Sigmoid colon (tissue), 6 donors: ENCODE measurements at regions not wholly inside any gene's neighbourhood (a gene's known extent, or its start where the extent isn't known, plus 50 kb on each side); places are given as distances from the start of the nearest gene placed in this dataset.

Experiments
- DNase-seq: peaks from one replicate; pipeline ENCODE4 v3.0.0-alpha.2; 2019
- H3K27ac ChIP-seq, 4 donors: fragments of 200-600 bp; sonication (generic); one replicate each; pipeline ENCODE4 v1.5.1; 2016 to 2019; ENCODE audit warnings: mild to moderate bottlenecking in 1 of 4
- H3K27me3 ChIP-seq, 3 donors: fragments of 200-600 bp; sonication (generic); one replicate each; pipeline ENCODE4 v1.5.1; 2019; ENCODE audit warnings: mild to moderate bottlenecking in 1 of 3
- H3K36me3 ChIP-seq, 4 donors: fragments of 200-600 bp; sonication (generic); one replicate each; pipeline ENCODE4 v1.5.1; 2016 to 2019
- H3K4me1 ChIP-seq, 4 donors: fragments of 200-600 bp; sonication (generic); one replicate each; pipeline ENCODE4 v1.5.1; 2017 to 2019
- H3K4me3 ChIP-seq, 4 donors: fragments of 200-600 bp; sonication (generic); one replicate each; pipeline ENCODE4 v1.5.1; 2017 to 2019; ENCODE audit warnings: mild to moderate bottlenecking in 2 of 4, moderate library complexity in 1 of 4
- H3K9me3 ChIP-seq, 4 donors: fragments of 200-600 bp in 3 of 4; sonication (generic) in 3 of 4; one replicate each; pipeline versions ENCODE4 v1.5.1 to v1.6.1; 2013 to 2019
- CTCF ChIP-seq, 4 experiments: fragments of 450-650 bp in 3 of 4; fragments of 200-600 bp in 1 of 4; IDR thresholded peaks; one replicate each; pipeline ENCODE4 v1.5.1; 2016 to 2019; ENCODE audit warnings: antibody characterized with exemption in 4 of 4, mild to moderate bottlenecking in 3 of 4, moderate library complexity in 2 of 4
- EP300 ChIP-seq, 4 donors: sonication (generic); formaldehyde crosslinking; IDR thresholded peaks; one replicate each; pipeline ENCODE4 v1.6.1; 2017; ENCODE audit warnings: antibody characterized with exemption in 4 of 4
- POLR2A ChIP-seq, 2 donors: fragments of 450-650 bp; IDR thresholded peaks; one replicate each; pipeline ENCODE4 v1.6.1; 2016; ENCODE audit warnings: antibody characterized with exemption in 2 of 2, mild to moderate bottlenecking in 2 of 2, moderate library complexity in 2 of 2
- POLR2AphosphoS5 ChIP-seq, 4 donors: sonication (generic); formaldehyde crosslinking; IDR thresholded peaks; one replicate each; pipeline ENCODE4 v1.6.1; 2017; ENCODE audit warnings: antibody characterized with exemption in 4 of 4
- WGBS, 2 donors: extraction: QIAGEN DNeasy Blood & Tissue Kit; methylation state at CpG; one replicate each; pipeline ENCODE4 v1.1.7; 2013; 5-methylcytosine and 5-hydroxymethylcytosine counted together
- intact Hi-C: fragments of 100-400 bp; cut with DNase I; formaldehyde crosslinking; loops from one replicate; pipeline ENCODE4 v1.15.1; 2023
- donor health status: healthy with polysubstance abuse.
- donor health status: healthy.

DNA sequence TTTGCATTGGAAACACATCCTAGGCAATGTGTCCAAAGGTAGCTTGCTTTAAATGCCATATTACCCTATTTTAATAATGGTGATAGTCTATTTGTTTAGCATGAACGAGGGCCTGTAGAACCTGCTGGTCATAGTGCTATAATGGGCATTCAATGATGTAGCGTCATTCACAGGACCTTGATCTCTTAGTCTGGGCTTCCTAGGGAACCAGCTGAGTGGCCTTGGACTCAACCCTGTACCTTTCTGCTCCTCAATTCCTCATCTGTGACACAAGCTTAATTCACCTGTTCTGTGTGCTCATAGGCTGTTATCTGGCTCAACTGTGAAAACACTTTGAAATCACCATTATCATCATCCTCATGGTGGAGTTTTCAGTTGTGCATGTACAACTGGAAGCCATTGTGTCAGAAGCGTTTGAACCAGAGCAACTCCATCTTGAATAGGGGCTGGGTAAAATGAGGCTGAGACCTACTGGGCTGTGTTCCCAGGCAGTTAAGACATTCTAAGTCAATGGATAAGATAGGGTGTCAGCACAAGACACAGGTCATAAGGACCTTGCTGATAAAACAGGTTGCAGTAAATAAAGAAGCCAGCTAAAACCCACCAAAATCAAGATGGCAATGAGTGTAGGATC, 346.8 kb upstream of the KLF3 start:
- TF ChIP-seq EP300 (IDR thresholded peaks at IDR 0.05) = no peak
- TF ChIP-seq POLR2AphosphoS5 (IDR thresholded peaks at IDR 0.05) = no peak
- no peak for TF ChIP-seq POLR2A (IDR thresholded peaks at IDR 0.05)
- no peak for TF ChIP-seq CTCF (IDR thresholded peaks at IDR 0.05)
- WGBS, 2 donors = 87 to 89% methylated on average over 3 of the region's 3 CpGs
- H3K27me3 ChIP-seq = no peaks in the 10 kb centered on the region

DNA sequence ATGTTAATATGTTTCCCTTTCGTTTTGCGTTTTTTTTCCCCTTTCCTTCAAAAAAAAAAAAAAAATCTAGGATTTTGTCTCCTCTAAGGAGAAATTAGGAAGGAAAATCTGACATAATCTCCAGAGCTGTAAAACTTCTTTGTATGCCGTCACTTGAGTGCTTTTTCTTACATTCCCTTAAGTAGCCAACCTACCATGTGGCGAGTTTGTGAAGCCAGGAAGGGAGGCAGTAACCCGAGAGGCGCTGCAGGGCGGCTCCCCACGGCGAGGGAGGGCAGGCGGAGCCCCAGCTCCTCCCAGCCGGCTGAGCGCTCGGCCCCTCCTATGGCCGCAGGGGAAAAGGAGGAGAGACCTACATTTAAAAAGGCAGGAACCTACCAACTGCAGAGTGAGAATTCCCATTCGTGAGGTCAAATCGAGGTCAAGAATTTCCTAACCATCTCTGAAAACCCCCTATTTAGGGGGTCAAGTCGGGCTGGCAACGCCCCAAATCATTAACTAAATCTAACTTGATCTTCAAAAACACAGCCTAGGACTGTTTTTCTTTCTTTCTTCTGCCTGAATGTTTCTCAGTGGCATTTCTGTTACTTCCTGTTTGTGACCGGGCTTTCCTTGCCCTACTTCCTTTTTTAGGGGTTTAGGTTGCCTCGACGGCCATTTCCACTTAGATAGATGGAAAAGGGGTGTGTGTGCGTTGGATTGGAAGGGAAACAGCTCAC, 345.1 kb upstream of the KLF3 start:
- Histone ChIP-seq H3K4me1 (peaks cover 0 to 21% (median 17%) of the 10 kb centered on the region in 4 donors), H3K27ac (peak overlapping the region; percentile 74 to 91 (median 85)), H3K9me3 (no peaks in the 10 kb centered on the region), H3K36me3 (no peaks in the 10 kb centered on the region), H3K27me3 (no peaks in the 10 kb centered on the region), H3K4me3 (peak overlapping the region; percentile 7 to 36 (median 26))
- WGBS, 2 donors = 1 to 2% methylated on average over 22 of the region's 22 CpGs
- peak; percentile 39 to 82 (median 72) for TF ChIP-seq POLR2AphosphoS5 (IDR thresholded peaks at IDR 0.05)
- peak in 1 of 4 donors; percentile 49 for TF ChIP-seq EP300 (IDR thresholded peaks at IDR 0.05)
- no peak for TF ChIP-seq POLR2A (IDR thresholded peaks at IDR 0.05)
- no peak for TF ChIP-seq CTCF (IDR thresholded peaks at IDR 0.05)
- intact Hi-C loops = loop anchor here (2.0 to 5.0 kb wide), 4 partner anchors 137 to 412 kb away; no protein-coding TSS in a partner anchor
- DNase-seq = peak; percentile 96

More for the DNA sequence above, 346.8 kb upstream of the KLF3 start:
- H3K9me3 ChIP-seq = no peaks in the 10 kb centered on the region
- peaks cover 0 to 21% (median 17%) of the 10 kb centered on the region in 4 donors for H3K4me1 ChIP-seq
- intact Hi-C loops = loop anchor here (5.0 kb wide), 2 partner anchors 135 to 275 kb away; no protein-coding TSS in a partner anchor
- no peak overlapping the region for H3K4me3 ChIP-seq
- no peaks in the 10 kb centered on the region for H3K36me3 ChIP-seq
- H3K27ac ChIP-seq = no peak overlapping the region
- DNase-seq = no peak

DNA sequence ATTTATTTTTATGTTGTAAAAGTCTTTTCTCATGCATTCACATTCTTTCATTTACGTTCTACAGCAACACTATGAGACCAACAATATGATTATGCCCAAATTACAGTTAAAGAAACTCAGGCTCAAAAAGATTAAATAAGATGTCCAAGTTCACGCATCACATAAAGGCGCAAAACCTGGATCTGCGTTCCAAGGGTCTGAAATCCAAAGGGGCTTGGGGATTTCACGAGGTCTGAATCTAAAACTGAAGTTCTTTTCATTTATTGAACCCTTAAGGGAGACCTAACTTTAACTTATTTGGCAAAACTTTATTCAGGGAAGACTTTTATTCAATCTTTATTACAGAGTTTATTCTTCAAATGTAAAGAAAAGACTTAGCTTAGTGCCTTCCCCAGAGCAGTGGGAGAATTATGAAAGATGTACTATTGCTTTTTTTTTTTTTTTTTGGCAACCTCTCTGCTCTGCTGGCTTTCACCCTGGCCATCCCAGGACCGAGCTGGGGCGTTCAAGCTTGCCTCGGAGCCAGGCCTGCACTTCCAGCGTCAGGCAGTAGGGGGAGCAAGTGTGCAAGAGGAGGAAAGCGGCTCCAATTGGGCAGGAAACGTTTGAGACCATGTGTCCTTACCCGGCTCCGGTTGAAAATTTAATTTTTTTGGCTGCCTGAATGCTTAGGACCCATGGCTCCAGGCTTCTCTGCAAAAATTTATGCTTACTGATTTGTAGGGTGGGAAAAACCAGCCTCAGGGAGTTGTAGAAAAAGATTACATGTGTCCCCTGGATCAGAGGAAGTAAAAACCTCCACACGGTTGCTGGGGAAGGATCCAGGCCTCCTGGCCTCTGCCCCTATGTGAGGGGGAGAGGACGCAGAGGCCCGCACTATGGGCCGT, 344.3 kb upstream of the KLF3 start:
- H3K36me3 ChIP-seq = no peaks in the 10 kb centered on the region
- H3K4me1 ChIP-seq = peaks cover 0 to 21% (median 17%) of the 10 kb centered on the region in 4 donors
- no peaks in the 10 kb centered on the region for H3K9me3 ChIP-seq
- peak overlapping the region; percentile 74 to 91 (median 85) for H3K27ac ChIP-seq
- TF ChIP-seq POLR2AphosphoS5 (IDR thresholded peaks at IDR 0.05) (peak; percentile 29 to 68 (median 66)), CTCF (IDR thresholded peaks at IDR 0.05) (peak; percentile 93 to 99 (median 98)), POLR2A (IDR thresholded peaks at IDR 0.05) (no peak), EP300 (IDR thresholded peaks at IDR 0.05) (no peak)
- peak; percentile 97 for DNase-seq
- intact Hi-C loops = loop anchor here (1.0 to 5.0 kb wide), 5 partner anchors 137 to 411 kb away; no protein-coding TSS in a partner anchor
- 21% methylated on average over 17 of the region's 17 CpGs for WGBS, 2 donors
- H3K4me3 ChIP-seq = peak overlapping the region; percentile 7 to 36 (median 26)
- no peaks in the 10 kb centered on the region for H3K27me3 ChIP-seq

- intact Hi-C loops = loop anchor here (1.0 kb wide), 1 partner anchor 355 kb away; no protein-coding TSS in a partner anchor
- H3K4me1 ChIP-seq = peaks cover 0 to 21% (median 17%) of the 10 kb centered on the region in 4 donors
- peak overlapping the region; percentile 58 to 91 (median 78) for H3K27ac ChIP-seq
- no peaks in the 10 kb centered on the region for H3K27me3 ChIP-seq
- no peaks in the 10 kb centered on the region for H3K36me3 ChIP-seq
- WGBS, 2 donors = 81 to 87% methylated on average over 5 of the region's 5 CpGs
- no peaks in the 10 kb centered on the region for H3K9me3 ChIP-seq
- DNase-seq = no peak
- TF ChIP-seq EP300 (IDR thresholded peaks at IDR 0.05) (no peak), CTCF (IDR thresholded peaks at IDR 0.05) (no peak), POLR2A (IDR thresholded peaks at IDR 0.05) (no peak), POLR2AphosphoS5 (IDR thresholded peaks at IDR 0.05) (no peak)
- no peak overlapping the region for H3K4me3 ChIP-seq
Measured at GRCh38 chr4:38320343-38320695, 343.7 kb upstream of the KLF3 start.
